ENCODE measurements at regions not wholly inside any gene's neighbourhood (a gene's known extent, or its start where the extent isn't known, plus 50 kb on each side); places are given as distances from the start of the nearest gene placed in this dataset.
"Not testable (repeated sequence)": the region's sequence is repeated elsewhere in the genome, so short reads cannot be mapped to it uniquely, and the experiment has no call there.

DNA sequence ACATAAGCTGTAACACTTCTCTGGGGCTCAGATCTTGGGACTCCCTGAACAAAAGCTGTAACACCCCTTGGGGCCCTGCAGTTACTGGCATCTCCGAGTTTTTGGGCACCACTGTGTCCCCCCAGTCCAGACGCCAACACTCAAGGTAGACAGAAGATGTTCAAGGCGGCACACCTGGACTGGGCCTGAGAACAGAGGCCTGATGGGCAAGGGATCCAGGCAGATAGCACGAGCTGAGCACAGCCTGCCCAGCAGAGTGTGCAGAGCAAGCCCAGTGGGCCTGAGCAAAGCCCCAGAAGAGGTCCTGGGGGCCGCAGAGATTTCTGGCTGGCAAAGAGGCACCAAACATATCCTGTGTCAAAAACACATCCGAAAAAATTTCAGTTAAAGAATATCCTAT lies 1163.3 kb upstream of the PRR20A start:
- DNase-seq (ENCODE audit: low read depth), result no peak

DNA sequence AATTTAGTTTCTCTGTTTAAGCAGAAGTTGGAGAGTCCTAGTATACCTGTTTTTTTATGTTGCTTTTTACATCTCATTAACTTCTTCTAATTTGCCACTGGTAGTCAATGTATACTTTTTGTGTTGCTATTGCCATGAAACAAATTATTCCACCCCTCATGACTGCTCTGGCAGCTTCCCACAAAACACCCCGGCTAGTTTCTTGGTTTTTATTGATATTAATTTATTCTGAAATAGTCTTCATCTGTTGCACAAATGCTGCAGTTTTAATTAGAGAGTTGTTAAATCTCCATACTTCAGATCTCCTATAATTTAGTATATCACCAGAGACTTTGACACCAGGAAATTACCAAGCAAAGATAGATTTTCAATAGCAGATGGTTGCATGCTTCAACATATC lies 1159.3 kb upstream of the PRR20A start:
- DNase-seq (ENCODE audit: low read depth), result no peak

DNA sequence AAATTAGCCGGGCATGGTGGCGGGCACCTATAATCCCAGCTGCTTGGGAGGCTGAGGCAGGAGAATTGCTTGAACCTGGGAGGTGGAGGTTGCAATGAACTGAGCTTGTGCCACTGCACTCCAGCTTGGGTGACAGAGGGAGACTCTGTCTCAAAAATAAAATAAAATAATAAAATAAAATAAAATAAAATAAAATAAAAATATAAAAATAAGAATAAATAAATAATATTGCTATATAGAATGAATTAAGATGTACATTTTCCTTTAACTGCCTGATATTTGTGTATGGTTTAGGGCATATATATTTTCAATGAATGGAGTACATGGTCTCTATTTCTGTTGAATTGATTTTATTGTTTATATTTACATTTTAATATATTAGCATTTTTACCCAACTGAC lies 1156.7 kb upstream of the PRR20A start:
- DNase-seq (ENCODE audit: low read depth), result not testable (repeated sequence)

DNA sequence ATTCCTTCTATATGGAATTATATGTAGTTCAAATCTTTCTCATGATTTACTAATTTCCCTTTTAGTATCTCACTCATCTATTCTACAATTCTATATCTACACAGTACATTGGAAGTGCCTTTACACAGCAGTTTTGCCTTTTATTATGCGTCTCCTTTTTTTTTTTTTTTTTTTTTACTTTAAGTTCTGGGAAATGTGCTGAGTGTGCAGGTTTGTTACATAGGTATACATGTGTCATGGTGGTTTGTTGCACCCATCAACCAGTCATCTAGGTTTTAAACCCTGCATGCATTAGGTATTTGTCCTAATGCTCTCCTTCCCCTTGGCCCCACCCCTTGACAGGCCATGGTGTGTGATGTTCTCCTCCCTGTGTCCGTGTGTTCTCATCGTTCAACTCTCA lies 1150.1 kb upstream of the PRR20A start:
- no peak for DNase-seq (ENCODE audit: low read depth)

GRCh38 chr13:55991666-55992065 lies 1149.1 kb upstream of the PRR20A start:
- no peak for DNase-seq (ENCODE audit: low read depth)

- no peak for DNase-seq (ENCODE audit: low read depth)
These were observed 1148.6 kb upstream of the PRR20A start for GRCh38 chr13:55992145-55992544.

DNA sequence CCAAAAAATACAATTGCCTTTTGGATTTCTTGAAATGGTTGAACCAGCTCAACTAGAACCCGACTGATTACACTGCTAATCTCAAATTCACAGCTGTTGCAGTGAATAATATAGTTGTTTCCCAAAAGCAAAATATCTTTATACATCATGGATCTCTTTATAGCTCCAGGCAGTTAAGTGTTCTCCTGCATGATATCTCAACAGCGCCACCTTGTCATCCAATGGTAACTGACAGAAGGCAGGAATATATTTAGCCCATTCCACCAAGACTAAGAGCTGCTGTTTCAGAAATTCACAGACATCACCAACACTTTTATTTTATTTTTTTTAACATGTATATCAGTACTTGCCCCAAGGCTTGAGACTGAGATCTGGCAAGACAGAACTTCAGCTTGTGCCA lies 1141.0 kb upstream of the PRR20A start:
- DNase-seq (ENCODE audit: low read depth), result no peak

DNA sequence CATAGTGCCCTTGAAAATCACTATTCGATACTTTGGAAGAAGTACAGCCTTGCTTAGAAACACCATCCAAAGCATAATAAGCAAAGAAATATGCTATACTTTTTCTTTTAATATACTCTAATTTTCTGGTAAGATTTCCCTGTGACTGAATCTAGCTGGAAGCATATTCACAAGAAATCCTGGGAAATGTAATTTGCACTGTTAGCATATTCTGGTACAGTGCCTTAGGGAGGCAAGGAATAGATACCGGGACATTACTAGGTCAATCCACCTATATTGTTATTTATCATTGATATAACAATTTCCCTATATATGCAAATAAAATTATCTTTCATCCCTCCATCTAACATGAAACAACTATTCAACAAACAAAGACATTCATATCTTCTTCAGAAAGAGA lies 1131.3 kb upstream of the PRR20A start:
- no peak for DNase-seq (ENCODE audit: low read depth)

DNA sequence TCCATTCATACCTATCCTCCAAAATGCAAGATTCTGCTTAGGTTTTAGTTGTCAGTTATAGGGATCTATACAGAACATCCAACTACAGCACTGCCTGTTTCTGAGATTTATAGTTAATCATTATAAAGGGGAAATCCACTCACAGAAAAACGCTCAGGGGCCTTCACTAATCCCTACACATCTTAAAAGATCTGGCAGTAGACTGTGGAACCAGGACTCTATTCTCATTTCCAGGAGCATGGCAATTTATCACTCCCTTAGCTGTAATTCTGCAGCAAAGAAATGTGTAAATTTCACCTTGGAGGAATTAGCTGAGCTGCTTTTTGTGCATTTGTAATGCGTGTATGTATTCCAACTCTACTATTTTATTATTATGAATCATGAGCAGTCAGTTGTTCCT lies 1128.1 kb upstream of the PRR20A start:
- no peak for DNase-seq (ENCODE audit: low read depth)

GRCh38 chr13:56015919-56016318 lies 1124.8 kb upstream of the PRR20A start:
- DNase-seq (ENCODE audit: low read depth), result no peak

DNA sequence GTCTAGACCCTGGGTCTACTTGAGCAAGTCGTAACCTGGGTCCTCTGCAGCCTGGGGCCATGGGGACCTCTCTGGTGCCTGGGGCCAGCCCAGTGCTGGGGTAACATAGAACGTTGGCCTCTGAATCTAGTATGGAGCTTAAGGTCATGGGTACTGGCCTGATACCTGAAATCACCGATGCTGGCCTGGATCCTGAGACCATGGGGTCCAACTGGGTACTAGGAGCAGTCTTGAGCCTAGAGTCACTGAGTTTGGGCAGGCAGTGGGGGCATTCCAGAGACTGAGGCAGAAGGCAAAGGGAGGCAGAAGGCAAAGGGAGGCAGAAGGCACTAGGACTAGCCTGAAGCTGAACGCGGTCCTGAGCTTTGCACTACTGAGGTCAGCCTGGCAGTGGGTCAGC lies 1121.1 kb upstream of the PRR20A start:
- DNase-seq (ENCODE audit: low read depth), result no peak

DNA sequence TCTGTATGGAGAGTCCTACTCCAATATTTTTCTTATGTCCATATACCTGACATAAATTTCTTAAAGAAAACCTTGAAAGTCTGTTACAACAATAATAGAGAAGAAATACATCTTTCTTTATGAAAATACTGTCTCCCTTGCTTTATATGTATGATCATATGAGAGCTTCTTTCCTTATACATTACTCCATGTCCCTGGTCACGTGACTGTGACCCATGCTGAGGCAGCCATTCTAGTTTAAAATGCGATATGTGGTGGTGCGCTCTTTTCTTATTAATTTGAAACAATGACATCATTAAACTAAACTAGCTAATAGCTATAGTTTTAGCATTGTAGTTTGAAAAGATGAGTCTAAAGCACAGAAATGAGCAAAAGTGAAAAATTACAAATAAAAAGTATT lies 1120.3 kb upstream of the PRR20A start:
- DNase-seq (ENCODE audit: low read depth), result no peak

GRCh38 chr13:56039992-56040391 lies 1100.7 kb upstream of the PRR20A start:
- DNase-seq (ENCODE audit: low read depth), result no peak

DNA sequence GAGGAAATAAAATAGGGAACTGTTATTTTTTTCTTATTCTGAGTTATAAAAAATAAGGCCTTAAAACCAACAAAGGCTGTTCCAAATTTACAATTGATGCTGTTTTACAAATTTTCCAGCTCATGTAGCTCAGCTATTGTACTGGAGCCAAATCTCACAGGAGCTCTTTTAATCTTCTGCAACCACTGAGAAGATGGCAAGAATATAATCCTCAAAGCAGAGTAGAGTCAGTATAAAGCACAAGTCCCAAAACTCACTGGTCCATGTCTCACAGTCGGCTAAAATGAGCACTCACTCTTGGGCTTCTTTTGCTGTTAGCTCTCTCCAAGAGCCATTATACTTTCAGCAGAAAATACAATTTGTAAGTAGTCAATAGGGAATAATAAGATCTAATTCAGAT lies 1074.4 kb upstream of the PRR20A start:
- no peak for DNase-seq (ENCODE audit: low read depth)

DNA sequence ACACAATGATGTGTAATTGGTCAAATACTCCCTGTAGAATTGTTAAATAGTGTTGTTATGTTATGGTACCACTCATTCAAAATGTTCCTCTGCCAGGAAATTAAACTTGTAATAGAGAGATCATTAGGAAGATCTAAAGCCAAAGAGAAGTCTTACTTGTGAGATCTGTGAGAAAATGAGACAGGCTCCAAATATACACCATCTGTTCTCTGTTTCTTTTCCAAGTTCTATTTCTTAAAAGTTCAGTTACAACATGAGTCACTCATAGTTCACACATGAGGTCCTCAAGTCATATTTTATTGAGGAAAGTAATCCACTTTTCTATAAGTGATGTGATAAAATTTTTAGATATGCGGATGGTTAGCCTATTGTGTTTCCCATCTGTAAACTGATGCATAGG lies 1038.1 kb upstream of the PRR20A start:
- no peak for DNase-seq (ENCODE audit: low read depth)

GRCh38 chr13:56110751-56111150 lies 1030.0 kb upstream of the PRR20A start:
- no peak for DNase-seq (ENCODE audit: low read depth)

GRCh38 chr13:56134524-56134923 lies 1006.2 kb upstream of the PRR20A start:
- DNase-seq (ENCODE audit: low read depth), result no peak

GRCh38 chr13:56166864-56167263 lies 973.9 kb upstream of the PRR20A start:
- DNase-seq (ENCODE audit: low read depth), result no peak

DNA sequence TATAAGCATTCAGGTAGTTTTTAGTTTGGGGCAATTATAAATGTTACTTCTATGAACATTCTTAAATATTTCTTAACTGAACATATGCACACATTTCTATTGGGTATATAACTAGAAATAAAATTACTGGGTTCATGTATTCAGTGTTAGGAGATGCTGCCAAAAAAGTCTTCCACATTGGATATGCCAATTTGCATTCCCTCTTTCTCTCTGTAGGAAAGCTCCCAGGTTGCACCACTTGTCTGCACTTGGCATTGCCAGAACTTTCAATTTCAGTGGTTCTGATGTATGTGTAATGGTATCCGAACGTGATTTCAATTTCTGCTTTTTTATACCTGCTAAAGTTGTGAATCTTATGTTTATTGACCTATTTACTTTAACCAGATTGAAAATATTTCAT lies 972.1 kb upstream of the PRR20A start:
- DNase-seq (ENCODE audit: low read depth), result no peak

DNA sequence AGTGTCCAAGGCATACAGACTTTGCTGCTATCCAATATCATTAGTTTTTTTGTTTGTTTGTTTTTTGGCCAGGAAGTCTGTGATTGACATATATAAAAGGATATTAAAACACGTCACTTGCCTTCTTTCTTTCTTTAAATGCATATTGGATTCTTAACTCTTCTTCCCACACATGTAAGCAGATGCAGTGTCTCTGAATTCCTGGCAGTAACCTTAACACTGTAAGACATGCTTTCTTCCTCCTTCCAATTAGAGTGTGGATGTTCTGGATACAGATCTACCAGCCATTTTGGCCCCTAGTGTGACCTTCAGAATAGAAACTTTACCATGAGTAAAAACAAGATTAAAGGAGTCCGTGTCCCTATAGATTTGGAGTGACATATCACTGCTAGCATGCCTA lies 967.4 kb upstream of the PRR20A start:
- no peak for DNase-seq (ENCODE audit: low read depth)

- DNase-seq (ENCODE audit: low read depth), result no peak
These were observed 958.1 kb upstream of the PRR20A start for GRCh38 chr13:56182598-56182997.

GRCh38 chr13:56187331-56187730 lies 953.4 kb upstream of the PRR20A start:
- DNase-seq (ENCODE audit: low read depth), result no peak

GRCh38 chr13:56188582-56188981 lies 952.1 kb upstream of the PRR20A start:
- not testable (repeated sequence) for DNase-seq (ENCODE audit: low read depth)

DNA sequence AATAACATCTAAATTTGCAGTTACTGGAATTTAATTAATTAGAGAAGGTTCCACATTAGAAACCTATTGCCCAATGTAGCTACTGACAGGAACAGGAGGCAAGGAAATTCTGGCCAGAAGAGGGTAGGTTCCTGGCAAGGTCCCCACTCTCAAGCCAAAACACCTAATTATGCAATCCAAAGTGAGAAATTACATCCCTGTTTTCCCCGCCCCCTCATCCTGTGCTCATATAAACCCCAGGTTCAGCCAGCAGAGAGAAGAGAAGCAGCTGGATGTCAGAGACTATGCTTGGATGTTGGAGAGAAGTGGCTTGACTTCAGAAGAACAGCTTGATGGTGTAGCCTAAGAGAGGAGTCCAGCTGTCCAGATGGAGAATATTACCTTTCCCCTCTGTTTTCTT lies 951.3 kb upstream of the PRR20A start:
- DNase-seq (ENCODE audit: low read depth), result no peak

DNA sequence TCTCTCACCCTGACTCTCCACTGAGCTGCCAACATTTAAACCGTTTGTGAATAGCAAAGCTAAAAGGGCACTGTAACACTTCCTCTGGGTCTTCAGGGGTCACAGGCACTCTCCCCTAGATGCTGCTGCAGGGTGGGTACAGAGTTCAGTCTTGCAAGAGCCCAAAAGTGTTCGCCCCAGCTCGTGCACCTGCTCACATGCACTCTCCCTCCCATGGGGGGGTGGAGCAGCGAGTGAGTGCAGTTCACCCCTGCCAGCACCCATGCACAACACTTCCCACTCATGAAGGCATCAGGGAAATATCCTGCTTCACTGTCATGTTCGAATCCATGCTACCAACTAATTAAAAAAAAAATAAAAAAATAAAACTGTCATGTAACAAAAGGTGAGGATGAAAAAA lies 950.7 kb upstream of the PRR20A start:
- no peak for DNase-seq (ENCODE audit: low read depth)
